ENCODE measurements at regions not wholly inside any gene's neighbourhood (a gene's known extent, or its start where the extent isn't known, plus 50 kb on each side); places are given as distances from the start of the nearest gene placed in this dataset.

- peaks cover 4% of the 10 kb centered on the region for H3K36me3 Mint-ChIP-seq (ENCODE audit: low read depth)
- TF ChIP-seq CTCF (IDR thresholded peaks at IDR 0.05) = no peak
- no peak overlapping the region for H3K4me3 Mint-ChIP-seq (ENCODE audit: unreplicated experiment)
- peaks cover 13% of the 10 kb centered on the region for H3K9me3 Mint-ChIP-seq (ENCODE audit: low read depth)
- peaks cover 6% of the 10 kb centered on the region for H3K4me1 Mint-ChIP-seq (ENCODE audit: low read depth)
- no peak for DNase-seq (ENCODE audit: low spot score)
- no peaks in the 10 kb centered on the region for H3K27me3 Mint-ChIP-seq (ENCODE audit: low read depth)
- no peak overlapping the region for H3K27ac Mint-ChIP-seq (ENCODE audit: unreplicated experiment)
Observed at GRCh38 chr11:109071262-109071661, 350.7 kb upstream of the C11orf87 start.

GRCh38 chr11:109071712-109072524 is 350.1 kb upstream of the C11orf87 start:
- DNase-seq (ENCODE audit: low spot score) = no peak
- peaks cover 6% of the 10 kb centered on the region for H3K4me1 Mint-ChIP-seq (ENCODE audit: low read depth)
- no peak for TF ChIP-seq CTCF (IDR thresholded peaks at IDR 0.05)
- peaks cover 4% of the 10 kb centered on the region for H3K36me3 Mint-ChIP-seq (ENCODE audit: low read depth)
- H3K27ac Mint-ChIP-seq (ENCODE audit: unreplicated experiment) = no peak overlapping the region
- no peak overlapping the region for H3K4me3 Mint-ChIP-seq (ENCODE audit: unreplicated experiment)
- H3K27me3 Mint-ChIP-seq (ENCODE audit: low read depth) = no peaks in the 10 kb centered on the region
- H3K9me3 Mint-ChIP-seq (ENCODE audit: low read depth) = peaks cover 13% of the 10 kb centered on the region

- Mint-ChIP-seq H3K4me1 (ENCODE audit: low read depth) (peaks cover 6% of the 10 kb centered on the region), H3K27ac (ENCODE audit: unreplicated experiment) (no peak overlapping the region), H3K4me3 (ENCODE audit: unreplicated experiment) (no peak overlapping the region), H3K27me3 (ENCODE audit: low read depth) (no peaks in the 10 kb centered on the region), H3K36me3 (ENCODE audit: low read depth) (peaks cover 4% of the 10 kb centered on the region), H3K9me3 (ENCODE audit: low read depth) (peaks cover 13% of the 10 kb centered on the region)
- no peak for TF ChIP-seq CTCF (IDR thresholded peaks at IDR 0.05)
- DNase-seq (ENCODE audit: low spot score) = no peak
Observed at GRCh38 chr11:109073032-109073822, 348.8 kb upstream of the C11orf87 start.

- Mint-ChIP-seq H3K4me3 (ENCODE audit: unreplicated experiment) (no peak overlapping the region), H3K9me3 (ENCODE audit: low read depth) (peaks cover 5% of the 10 kb centered on the region), H3K36me3 (ENCODE audit: low read depth) (no peaks in the 10 kb centered on the region), H3K27ac (ENCODE audit: unreplicated experiment) (no peak overlapping the region), H3K4me1 (ENCODE audit: low read depth) (peaks cover 6% of the 10 kb centered on the region), H3K27me3 (ENCODE audit: low read depth) (no peaks in the 10 kb centered on the region)
- TF ChIP-seq CTCF (IDR thresholded peaks at IDR 0.05) = no peak
- DNase-seq (ENCODE audit: low spot score) = no peak
Observed at GRCh38 chr11:109075976-109076375, 346.0 kb upstream of the C11orf87 start.

- TF ChIP-seq CTCF (IDR thresholded peaks at IDR 0.05) = no peak
- DNase-seq (ENCODE audit: low spot score) = no peak
- H3K9me3 Mint-ChIP-seq (ENCODE audit: low read depth) = peaks cover 3% of the 10 kb centered on the region
- H3K36me3 Mint-ChIP-seq (ENCODE audit: low read depth) = no peaks in the 10 kb centered on the region
- no peak overlapping the region for H3K27ac Mint-ChIP-seq (ENCODE audit: unreplicated experiment)
- H3K4me1 Mint-ChIP-seq (ENCODE audit: low read depth) = peaks cover 3% of the 10 kb centered on the region
- no peaks in the 10 kb centered on the region for H3K27me3 Mint-ChIP-seq (ENCODE audit: low read depth)
- H3K4me3 Mint-ChIP-seq (ENCODE audit: unreplicated experiment) = no peak overlapping the region
Observed at GRCh38 chr11:109076870-109077269, 345.1 kb upstream of the C11orf87 start.
